Mesothelial cell of epicardium (in vitro differentiated cells): ENCODE measurements at regions not wholly inside any gene's neighbourhood (a gene's known extent, or its start where the extent isn't known, plus 50 kb on each side); places are given as distances from the start of the nearest gene placed in this dataset.

Experiments
- DNase-seq, 2 experiments: peaks; one replicate each; pipeline ENCODE4 v3.0.0; 2021; ENCODE audit warnings: low spot score in 2 of 2; ENCODE audit not compliant: unreplicated experiment in 2 of 2
- H3K27ac Mint-ChIP-seq: 2 replicates; pipeline ENCODE4 v1.8.0; 2021; ENCODE audit warnings: mixed read lengths
- H3K27me3 Mint-ChIP-seq: 2 replicates; pipeline ENCODE4 v1.8.0; 2021; ENCODE audit warnings: low read depth, mixed read lengths
- H3K36me3 Mint-ChIP-seq: 2 replicates; pipeline ENCODE4 v1.8.0; 2021; ENCODE audit warnings: mixed read lengths
- H3K4me1 Mint-ChIP-seq: 2 replicates; pipeline ENCODE4 v1.8.0; 2021; ENCODE audit warnings: mixed read lengths
- H3K4me3 Mint-ChIP-seq: 2 replicates; pipeline ENCODE4 v1.8.0; 2021; ENCODE audit warnings: mild to moderate bottlenecking, moderate library complexity, mixed read lengths
- H3K9me3 Mint-ChIP-seq: 2 replicates; pipeline ENCODE4 v1.8.0; 2021; ENCODE audit warnings: mixed read lengths
- TF ChIP-seq, protein P1 (sequence below): fragments of 200-600 bp; sonication (generic); IDR thresholded peaks from one replicate; pipeline ENCODE4 v1.5.0; 2021; ENCODE audit warnings: antibody characterized with exemption; ENCODE audit not compliant: unreplicated experiment

DNA sequence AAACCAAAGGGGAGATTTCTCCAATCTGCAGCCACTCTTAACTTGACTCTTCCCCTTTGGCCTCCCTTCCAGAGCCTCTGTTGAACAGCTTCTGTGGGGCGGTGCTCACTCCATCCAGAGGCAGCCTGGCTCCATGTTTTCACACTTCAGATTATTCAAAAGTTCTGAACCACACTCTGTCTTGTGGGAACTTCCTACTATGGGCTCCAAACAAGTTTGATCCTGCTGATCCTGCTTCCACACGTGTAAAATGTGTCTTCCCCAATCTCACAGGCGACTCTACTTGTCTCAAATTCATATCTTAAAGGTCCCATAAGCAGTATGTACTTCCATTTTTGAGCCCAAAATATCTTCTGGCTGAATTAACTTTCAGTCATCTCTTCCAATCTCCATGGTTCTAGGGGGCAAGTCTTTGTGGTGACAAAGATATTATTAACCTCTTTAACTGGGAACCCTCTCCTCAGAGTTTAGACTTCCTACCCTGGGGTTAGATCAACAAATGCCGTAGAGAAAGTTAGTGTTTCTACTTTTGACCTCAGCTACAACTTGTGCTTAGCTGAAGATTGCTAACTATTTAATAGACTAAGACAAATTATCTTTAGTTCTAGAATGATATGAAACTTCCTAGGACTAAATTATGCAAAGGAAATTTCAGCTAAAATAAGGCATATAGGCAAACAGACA is 176.3 kb upstream of the BCL6 start:
- TF ChIP-seq, protein P1, sequence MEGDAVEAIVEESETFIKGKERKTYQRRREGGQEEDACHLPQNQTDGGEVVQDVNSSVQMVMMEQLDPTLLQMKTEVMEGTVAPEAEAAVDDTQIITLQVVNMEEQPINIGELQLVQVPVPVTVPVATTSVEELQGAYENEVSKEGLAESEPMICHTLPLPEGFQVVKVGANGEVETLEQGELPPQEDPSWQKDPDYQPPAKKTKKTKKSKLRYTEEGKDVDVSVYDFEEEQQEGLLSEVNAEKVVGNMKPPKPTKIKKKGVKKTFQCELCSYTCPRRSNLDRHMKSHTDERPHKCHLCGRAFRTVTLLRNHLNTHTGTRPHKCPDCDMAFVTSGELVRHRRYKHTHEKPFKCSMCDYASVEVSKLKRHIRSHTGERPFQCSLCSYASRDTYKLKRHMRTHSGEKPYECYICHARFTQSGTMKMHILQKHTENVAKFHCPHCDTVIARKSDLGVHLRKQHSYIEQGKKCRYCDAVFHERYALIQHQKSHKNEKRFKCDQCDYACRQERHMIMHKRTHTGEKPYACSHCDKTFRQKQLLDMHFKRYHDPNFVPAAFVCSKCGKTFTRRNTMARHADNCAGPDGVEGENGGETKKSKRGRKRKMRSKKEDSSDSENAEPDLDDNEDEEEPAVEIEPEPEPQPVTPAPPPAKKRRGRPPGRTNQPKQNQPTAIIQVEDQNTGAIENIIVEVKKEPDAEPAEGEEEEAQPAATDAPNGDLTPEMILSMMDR = no peak
- H3K4me3 Mint-ChIP-seq = no peak overlapping the region
- H3K27ac Mint-ChIP-seq = peak overlapping the region; percentile 14
- H3K4me1 Mint-ChIP-seq = peaks cover 32% of the 10 kb centered on the region
- peaks cover 1% of the 10 kb centered on the region for H3K36me3 Mint-ChIP-seq
- no peak for DNase-seq
- no peaks in the 10 kb centered on the region for H3K27me3 Mint-ChIP-seq
- H3K9me3 Mint-ChIP-seq = peaks cover 16% of the 10 kb centered on the region

DNA sequence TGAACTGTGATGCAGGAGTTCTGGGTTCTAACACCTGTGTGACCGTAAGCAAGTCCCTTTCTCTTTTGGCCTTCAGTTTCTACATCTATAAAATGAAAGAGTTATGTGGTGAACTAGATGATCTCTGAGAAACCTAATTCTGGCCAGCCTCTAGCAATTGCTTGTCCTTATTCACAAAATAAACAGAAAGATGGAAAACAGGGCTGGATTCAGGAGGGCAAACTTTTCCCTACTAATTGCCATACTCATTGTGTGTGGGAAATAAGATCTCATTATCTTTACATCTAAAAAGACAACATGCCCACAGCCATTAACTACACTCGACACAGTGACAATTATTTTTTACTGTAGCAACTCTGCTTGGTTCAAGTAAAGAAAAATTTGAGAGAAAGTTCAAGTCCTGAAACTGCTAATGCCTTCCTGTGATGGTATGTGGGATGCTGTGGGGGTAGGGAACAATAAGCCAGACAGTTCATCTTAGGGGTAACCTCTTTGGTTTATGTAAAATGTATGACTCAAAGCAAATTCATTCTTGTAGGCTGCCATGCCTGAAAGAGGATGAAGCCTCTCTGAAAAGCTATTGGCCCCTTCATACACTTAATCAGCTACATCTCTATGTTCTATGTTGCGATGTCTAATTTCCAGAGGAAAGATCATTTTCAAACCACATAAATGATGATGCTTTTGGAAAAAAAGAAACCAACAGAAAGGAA is 177.6 kb upstream of the BCL6 start:
- no peak overlapping the region for H3K27ac Mint-ChIP-seq
- H3K27me3 Mint-ChIP-seq = no peaks in the 10 kb centered on the region
- H3K36me3 Mint-ChIP-seq = peaks cover 1% of the 10 kb centered on the region
- TF ChIP-seq, protein P1 = no peak
- no peak overlapping the region for H3K4me3 Mint-ChIP-seq
- DNase-seq = no peak
- peaks cover 16% of the 10 kb centered on the region for H3K9me3 Mint-ChIP-seq
- H3K4me1 Mint-ChIP-seq = peaks cover 32% of the 10 kb centered on the region

DNA sequence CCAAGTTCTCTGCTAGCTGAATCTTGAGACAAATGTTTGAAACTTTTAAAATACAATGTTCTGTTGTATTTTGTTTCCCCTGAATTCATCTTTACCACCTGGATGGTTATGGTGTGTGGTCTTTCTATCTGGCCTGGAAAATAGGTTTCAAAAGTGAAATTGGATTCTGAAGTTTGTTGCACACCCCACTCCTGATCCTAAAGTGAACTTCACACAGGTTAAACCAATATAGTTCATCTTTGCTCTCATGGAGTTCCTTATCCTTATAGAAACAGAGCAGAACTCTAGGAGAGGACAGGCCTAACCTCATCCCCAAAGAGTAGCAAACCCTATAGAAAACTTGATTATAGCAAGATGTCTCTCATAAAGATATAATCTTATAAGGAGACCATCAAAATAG is 179.4 kb upstream of the BCL6 start:
- H3K4me3 Mint-ChIP-seq = no peak overlapping the region
- no peak overlapping the region for H3K27ac Mint-ChIP-seq
- TF ChIP-seq, protein P1 = no peak
- H3K36me3 Mint-ChIP-seq = peaks cover 1% of the 10 kb centered on the region
- peaks cover 16% of the 10 kb centered on the region for H3K9me3 Mint-ChIP-seq
- no peak for DNase-seq
- H3K4me1 Mint-ChIP-seq = peaks cover 24% of the 10 kb centered on the region
- H3K27me3 Mint-ChIP-seq = no peaks in the 10 kb centered on the region

DNA sequence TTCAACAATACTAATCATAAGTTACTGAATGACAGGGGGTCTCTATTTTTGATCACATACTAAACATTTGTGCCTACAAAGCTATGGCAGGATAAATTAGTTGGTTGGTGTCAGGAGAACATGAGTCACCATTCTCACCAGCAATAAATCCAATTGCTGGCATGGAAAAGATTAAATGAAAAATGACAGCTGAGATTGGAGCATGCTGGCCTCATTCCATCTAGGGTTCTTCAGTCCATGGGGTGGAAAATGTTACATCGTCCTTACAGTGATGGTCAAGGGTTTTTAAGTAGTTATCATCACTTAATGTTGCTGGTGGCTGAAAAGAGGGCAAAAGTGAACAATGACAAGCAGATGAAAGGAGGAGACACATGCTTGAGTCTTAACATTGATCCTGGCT is 180.1 kb upstream of the BCL6 start:
- no peak overlapping the region for H3K4me3 Mint-ChIP-seq
- H3K9me3 Mint-ChIP-seq = peaks cover 16% of the 10 kb centered on the region
- peaks cover 23% of the 10 kb centered on the region for H3K4me1 Mint-ChIP-seq
- no peak for DNase-seq
- no peaks in the 10 kb centered on the region for H3K27me3 Mint-ChIP-seq
- TF ChIP-seq, protein P1 = no peak
- peaks cover 1% of the 10 kb centered on the region for H3K36me3 Mint-ChIP-seq
- H3K27ac Mint-ChIP-seq = no peak overlapping the region

DNA sequence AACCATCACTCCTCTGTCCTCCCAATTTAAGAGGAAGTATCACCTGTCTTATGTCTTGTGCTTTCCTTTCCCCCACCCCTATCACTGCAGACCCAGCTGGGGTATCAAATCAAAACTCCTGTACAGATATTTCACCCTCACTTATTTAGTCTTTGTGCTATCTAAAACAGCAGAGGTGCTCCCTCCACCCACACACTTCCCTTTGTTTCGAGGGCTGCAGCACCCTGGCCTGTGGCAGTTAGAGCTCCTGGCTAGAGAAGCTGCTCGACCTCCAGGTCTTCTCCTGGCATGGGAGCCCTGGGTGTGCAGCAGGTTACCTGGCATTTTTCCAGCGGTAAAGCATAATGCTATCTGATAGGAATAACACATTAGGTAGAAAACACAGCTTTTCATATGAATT is 181.4 kb upstream of the BCL6 start:
- TF ChIP-seq, protein P1 = no peak
- H3K4me1 Mint-ChIP-seq = peaks cover 13% of the 10 kb centered on the region
- DNase-seq = no peak
- no peaks in the 10 kb centered on the region for H3K27me3 Mint-ChIP-seq
- H3K27ac Mint-ChIP-seq = no peak overlapping the region
- H3K36me3 Mint-ChIP-seq = peaks cover 1% of the 10 kb centered on the region
- H3K4me3 Mint-ChIP-seq = no peak overlapping the region
- peaks cover 16% of the 10 kb centered on the region for H3K9me3 Mint-ChIP-seq
